ENCODE measurements at regions not wholly inside any gene's neighbourhood (a gene's known extent, or its start where the extent isn't known, plus 50 kb on each side); places are given as distances from the start of the nearest gene placed in this dataset.

DNA sequence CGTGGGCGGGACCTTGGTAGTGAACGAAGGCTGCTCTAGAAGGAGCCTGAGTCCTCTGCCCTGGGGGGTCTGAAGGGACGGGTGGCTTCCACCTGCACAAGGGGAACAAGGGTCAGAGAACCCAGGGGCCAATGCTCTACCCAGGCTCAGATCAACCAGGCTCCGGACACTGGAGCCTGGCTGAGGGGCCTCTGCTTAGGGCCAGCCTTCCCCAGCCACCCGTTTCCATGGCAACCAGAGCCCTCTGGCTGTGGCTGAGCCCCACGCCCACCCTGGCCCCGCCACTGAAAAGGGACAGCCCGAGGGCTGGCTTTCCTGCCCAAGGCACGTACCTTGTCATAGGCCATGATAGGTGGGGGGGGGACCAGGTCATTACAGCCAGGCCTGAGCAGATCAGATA is 724.6 kb downstream of the PTPRU start:
- in situ Hi-C loops (cut with HindIII; ENCODE audit: low sequenced_read_pairs): no loop called here

DNA sequence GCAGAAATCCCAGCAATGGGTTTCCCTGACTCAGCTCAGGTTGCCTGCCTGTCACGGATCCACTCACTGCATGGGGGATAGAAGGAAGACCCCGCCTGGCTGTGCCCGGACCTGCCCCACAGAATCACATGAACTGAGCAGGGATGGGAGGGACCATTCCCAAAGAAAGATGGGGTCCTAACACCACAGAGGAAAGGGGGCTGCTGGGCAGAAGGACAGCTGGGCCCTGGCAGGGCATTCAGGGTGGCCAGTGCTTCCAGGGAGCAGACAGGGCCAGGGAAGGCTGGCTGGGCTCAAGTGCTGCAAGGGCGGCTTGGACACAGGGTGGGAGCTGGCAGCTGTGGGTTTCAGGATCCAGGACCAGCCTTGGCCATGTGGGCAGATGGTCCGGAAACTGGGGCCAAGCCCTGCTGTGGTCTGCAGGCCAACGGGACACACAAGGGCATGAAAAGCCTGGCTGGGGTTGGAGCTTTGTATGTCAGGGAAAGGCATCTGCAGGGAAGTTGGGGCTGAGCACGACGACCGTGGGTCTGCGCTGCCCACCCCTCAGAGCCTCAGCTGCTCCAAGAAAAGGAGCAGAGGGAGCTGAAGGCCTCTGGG is 723.9 kb downstream of the PTPRU start:
- in situ Hi-C loops (cut with HindIII; ENCODE audit: low sequenced_read_pairs): no loop called here

DNA sequence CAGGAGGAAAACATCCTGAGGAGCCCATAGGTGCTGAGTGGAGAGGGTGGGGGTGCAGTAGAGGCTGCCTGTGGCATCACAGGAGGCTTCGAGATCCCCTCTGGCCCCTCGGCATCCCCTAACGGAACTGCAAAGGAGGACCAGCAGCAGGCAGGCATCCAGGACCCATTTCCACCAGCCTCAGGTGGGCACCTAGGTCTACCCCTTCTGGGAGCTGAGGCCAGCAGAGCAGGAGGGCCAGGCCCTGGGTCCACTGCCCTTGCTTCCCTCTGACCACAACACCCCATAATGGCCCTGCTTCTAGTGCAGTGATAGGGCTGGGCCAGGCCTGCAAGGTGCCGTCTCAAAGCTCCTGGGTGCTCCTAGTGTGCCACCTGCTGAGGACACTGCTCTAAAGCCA is 723.0 kb downstream of the PTPRU start:
- in situ Hi-C loops (cut with HindIII; ENCODE audit: low sequenced_read_pairs): no loop called here

DNA sequence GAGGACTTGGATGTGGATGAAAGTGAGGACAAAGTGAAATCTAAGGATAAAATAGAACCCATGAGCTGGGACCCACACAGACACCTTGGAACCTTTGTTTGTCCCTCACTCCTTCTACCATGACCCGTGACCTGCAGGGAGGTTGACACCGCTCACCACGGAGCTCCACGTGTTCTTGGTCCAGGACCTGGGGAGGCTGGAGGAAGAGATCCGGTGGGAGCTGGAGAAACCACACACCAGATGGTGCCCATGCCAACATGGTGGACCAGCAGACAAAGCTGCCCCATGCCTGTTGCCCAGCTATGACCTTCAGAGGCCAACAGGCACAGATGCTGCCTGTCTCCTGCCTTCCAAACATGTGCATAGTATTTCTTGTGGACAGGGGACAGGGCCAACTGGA is 721.9 kb downstream of the PTPRU start:
- in situ Hi-C loops (cut with HindIII; ENCODE audit: low sequenced_read_pairs): no loop called here

DNA sequence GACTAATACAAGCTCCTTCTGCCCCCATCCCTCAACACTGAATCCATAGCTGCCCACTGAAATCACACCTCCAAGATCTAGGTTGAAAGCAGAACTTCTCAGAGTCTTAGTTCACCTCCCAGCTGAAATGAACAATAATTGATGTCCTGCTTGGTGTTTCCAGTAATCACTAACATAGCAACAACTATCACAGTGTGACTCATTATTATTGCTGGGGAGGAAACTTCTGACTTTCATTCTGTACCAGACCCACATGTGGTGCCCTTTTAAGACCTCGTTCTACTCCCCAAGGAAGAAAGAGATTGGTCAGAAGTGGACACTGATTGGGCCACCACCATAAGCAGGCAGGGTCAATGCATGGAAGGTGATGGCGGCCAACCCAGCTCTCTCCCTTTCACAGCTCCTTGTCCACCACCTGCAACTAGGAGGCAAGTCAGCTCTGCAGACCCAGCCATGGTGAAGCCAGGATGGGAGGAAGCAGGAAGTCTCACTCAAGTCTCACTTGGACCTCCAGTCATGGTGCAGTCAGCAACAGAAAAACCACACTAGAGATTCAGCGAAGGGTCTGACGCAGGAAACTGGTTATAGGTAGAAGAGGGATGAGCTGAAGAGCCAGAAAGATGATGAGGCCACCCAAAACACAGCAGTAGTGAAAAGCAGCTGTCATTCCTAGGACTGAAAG is 720.2 kb downstream of the PTPRU start:
- in situ Hi-C loops (cut with HindIII; ENCODE audit: low sequenced_read_pairs): no loop called here

DNA sequence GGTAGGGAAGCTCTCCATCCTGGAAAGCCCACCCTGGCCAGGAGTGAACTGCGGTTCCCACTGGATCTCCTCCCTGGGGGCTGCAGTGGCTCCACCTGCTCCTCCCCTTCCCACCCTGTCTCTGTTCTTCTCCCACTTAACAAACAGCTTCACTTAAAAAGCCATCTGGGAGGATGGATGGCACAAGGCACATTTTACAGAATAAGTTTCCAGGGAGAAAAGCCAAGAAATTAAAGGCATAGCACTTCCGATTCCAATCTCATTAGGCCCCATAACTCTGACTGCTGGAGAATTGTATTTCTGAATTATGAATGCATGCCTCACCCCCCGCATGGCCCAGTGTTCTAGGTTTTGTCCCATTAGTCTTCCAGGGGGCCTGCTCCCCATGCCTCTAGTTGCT is 718.3 kb downstream of the PTPRU start:
- in situ Hi-C loops (cut with HindIII; ENCODE audit: low sequenced_read_pairs): no loop called here

DNA sequence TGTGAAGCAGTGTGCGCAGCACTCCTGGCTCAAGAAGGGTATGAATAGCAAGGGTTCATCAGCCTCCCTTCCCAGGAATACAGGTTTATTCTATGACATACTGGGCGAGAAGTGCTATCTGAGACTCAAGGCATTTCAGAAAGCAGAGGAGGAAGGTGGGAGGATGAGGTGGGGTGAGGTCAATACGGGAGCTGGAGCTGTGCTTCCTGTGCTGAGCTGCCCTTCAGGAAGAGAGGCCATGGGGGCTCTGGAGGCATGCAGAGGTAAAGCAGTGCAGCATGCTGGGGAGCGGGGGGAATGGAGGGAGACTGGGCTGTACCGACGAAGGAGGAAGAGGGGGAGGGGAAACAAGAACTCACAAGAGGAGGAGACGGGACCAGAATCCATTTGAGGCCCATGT is 717.6 kb downstream of the PTPRU start:
- in situ Hi-C loops (cut with HindIII; ENCODE audit: low sequenced_read_pairs): no loop called here

DNA sequence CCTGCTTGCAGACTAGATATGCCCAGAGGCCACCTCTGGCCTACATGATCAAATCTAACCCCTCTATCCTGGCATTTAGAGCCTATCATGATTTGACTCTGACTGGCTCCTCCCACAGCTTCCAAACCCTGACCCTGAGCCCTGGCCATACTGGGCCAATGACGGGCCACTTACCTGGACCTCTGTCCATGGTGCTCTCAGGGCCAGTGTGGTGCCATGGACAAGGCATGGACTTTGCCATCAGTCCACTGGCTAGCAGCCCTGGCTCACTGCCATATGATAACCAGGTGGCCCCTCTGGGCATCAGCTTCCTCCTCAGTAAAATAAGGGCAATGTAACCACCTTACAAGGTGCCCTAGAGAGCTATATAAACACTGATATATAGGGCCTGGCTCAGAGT is 713.4 kb downstream of the PTPRU start:
- in situ Hi-C loops (cut with HindIII; ENCODE audit: low sequenced_read_pairs): no loop called here

DNA sequence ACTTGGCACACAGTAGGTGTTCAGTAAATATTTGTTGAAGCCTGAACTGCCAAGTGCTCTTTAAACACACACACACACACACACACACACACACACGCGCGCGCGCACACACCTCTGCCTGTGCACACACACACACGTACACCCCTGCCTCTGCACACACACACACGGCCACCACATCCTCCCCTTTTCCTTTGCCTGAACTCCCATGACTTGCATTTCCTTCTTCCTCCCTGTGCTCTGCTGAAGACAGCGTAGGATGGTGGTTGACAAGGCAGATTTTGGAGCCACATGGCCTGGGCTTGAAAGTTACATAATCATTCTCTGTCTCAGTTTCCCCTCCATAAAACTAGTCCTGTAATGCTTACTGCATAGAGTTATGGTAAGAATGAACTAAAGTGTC is 712.3 kb downstream of the PTPRU start:
- in situ Hi-C loops (cut with HindIII; ENCODE audit: low sequenced_read_pairs): no loop called here

DNA sequence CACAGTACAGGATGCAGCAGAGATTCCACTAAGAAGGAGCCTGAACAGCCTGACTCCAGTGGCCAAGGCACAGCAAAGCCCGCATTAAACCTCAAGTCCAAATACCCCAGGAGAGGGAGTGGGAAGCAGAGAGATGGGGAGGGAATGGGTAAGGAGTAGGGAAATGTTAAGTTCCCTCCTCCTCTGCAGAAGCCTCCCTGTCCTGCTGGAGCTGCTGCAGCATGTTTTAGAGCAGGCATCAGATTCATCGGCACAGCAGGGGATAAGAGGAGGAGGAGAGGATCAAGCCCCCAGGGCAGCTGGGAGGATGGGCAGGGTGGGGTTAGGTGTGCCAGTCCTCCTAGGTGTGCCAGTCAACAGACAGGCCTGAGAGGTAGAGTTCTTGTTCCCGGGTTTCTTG is 709.7 kb downstream of the PTPRU start:
- in situ Hi-C loops (cut with HindIII; ENCODE audit: low sequenced_read_pairs): no loop called here

DNA sequence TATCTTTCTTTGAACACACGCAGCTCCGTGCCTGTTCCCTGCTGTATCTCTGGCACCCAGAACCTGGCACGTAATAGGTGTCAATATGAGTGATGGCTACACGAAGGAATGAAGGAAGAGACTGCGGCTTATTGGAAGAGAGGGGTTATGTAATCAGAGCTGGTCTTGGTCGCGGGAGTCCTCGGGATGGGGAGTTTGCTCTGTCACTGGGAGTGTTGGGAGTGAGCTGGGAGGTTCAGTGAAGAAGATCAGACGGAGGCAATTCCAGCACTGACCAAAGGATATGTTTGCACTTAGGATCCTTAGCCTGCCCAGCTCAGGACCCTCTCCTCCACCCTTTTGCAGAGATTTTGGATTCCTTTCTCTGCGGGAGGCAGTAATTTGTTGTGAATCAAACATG is 709.1 kb downstream of the PTPRU start:
- in situ Hi-C loops (cut with HindIII; ENCODE audit: low sequenced_read_pairs): no loop called here

DNA sequence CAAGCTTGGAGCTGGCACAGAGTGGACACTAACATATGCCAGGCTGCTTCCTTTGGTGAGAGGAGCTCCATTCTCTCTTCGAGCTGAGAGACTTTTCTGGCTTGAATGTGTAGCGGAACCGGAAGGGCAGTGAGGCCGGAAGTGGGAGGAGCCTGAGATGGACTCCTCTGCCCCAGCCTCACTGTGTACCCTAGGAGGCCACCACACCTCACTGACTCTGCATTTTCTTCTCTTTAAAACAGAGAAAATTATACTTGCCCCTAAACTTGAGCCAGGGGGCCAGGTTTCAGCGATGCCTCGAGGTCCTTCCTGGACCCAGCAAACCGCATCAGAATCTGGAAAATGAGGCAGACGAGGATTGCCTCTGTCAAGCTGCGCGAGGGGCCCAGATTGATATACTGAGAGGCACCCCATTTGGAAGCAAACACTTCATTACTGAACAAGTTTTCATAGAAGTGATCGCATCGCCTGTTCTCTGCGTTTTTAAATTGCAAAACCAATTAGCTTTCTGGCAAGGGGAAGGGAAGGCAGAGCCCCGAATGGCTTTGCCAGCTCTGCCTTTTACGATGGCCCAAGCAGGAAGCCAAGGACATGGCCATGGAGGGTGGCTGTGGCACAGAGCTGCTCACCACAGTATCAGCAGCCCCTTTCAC is 708.1 kb downstream of the PTPRU start:
- in situ Hi-C loops (cut with HindIII; ENCODE audit: low sequenced_read_pairs): no loop called here

DNA sequence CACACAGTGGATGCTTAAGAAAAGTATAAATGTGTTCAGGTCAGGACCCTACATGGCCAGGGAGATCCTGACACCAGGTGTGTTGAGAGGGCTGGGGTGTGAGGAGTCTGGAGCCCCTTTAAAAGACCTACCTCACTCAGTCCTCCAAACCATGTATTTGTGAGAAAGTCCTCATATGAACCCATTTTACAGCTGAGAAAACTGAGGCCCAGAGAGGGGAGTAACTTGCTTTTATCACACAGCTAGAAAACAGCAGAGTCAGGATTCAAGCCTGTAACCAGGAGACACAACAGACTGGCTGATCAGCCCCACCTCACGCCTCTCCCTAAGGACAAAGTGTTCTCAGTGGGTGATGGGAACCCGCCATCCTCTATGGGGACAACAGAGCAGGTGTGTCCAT is 706.7 kb downstream of the PTPRU start:
- in situ Hi-C loops (cut with HindIII; ENCODE audit: low sequenced_read_pairs): no loop called here

DNA sequence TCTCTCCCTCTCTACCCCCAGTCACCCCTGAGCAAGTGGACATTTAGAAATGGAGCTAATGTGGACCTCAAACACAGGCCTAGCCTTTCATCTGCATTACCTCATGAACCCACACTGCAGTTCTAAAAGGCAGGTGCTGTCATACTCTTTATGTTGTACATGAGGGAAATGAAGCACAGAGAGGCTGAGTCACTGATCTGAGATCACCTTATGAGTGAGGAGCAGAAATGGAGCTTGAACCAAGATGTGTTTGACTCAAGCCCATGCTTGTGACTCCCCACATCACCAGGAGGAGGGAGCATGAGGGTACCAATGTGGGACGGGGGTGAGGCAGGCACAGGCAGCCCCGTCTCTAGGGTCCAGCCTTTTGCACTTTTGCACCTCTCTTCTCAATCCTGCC is 702.8 kb downstream of the PTPRU start:
- in situ Hi-C loops (cut with HindIII; ENCODE audit: low sequenced_read_pairs): no loop called here

DNA sequence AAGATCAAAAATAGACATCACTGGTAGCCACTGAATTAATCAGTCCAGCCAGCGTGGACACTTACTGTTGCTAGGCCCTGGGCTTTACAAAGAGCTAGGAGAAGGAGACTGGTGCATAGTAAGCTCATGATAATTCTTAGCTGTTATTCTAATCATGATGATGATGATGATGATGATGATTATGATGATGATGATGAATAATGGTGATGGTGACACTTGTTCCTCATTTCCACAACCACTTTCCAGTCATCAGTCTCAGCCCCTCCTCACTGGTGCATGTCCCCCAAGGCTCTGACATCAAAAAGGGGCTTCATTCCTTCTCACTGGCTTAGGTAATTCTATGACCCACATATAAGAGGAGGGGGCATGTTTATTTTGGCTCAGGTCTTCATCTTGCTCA is 701.0 kb downstream of the PTPRU start:
- in situ Hi-C loops (cut with HindIII; ENCODE audit: low sequenced_read_pairs): no loop called here

DNA sequence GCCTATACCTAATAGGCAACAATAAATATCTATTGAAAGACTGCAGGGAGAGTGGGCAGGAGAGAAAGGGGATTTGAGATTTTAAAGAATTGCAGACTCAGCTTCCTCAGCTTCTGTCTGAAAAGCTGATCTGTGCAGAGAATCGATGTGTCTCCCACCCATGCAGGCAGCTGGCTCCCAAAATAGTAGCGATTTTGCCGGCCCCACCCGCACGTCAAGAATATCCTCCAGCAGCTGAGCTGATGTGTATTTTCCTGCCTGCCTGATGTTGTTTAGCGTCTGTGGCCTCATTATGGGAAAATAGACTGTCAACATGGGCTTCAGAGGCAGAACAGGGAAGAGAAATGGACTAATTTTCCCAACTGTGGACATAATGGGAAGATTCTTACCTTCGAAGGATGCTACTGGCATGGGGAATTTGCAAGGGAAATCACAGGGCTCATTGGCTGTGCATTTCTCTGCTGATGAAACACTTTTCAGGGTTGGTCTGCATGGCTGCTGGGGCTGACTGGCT is 699.8 kb downstream of the PTPRU start:
- in situ Hi-C loops (cut with HindIII; ENCODE audit: low sequenced_read_pairs): no loop called here

DNA sequence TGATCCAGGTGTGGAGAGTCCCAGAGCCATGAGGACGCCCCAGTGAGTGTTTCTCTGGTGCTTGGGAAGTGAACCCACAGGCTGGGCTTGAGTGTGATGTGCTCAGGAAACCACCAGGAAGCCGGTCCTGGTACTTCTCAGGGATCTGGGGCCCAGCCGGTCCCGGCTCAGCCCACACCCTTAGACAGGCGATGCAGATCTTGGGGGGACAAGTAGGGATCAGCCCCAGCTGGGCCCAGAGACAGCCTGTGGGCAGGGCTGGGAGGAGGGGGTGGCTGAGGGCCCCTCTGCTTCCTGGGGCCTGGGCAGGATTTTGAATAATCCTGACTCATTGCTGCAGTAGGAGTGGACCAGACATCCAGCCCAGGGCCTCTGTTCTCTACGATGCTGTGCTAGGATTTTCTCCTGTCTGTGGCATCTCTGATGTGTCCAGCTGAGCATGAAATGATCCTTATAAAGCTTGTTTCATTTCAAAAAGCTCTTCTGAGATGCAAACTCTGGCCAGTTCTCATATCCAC is 698.0 kb downstream of the PTPRU start:
- in situ Hi-C loops (cut with HindIII; ENCODE audit: low sequenced_read_pairs): no loop called here

DNA sequence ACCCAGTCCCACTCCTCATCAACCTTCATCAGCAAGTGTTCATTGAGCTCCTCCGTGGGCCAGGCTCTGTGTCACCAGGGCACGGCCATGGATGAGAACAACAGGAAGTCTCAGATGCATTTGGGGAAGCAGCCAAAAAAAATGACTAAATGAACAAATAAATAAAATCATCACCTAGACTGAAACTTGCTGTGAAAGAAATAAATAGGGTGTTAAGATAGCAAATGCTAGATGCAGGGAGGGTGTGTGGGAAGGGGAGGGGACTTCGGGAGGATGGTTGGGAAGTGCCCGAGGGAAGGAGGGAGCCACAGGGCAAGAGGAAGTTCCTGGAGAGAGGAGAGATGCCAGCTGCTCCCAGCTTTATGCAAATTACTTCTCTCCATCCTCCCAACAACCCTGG is 696.7 kb downstream of the PTPRU start:
- in situ Hi-C loops (cut with HindIII; ENCODE audit: low sequenced_read_pairs): no loop called here

DNA sequence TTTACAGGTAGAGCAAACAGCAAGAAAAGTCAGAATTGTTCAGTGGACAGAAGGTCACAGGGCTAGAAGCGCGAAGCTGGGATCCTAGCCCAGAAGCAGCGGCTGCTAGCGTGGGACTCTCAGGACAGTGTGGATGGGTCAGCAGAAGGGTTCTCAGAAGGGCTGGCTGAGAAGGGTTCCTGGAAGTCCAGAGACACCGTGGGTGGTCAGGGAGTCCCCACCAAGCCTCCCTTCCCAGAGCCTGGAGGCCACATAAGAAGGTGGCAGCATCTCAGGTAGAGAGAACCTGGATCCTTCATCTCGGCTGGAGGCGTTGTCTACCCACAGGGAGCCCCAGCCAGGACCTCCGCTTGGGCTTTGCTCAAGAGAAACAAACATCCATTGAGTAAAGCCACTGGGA is 696.3 kb downstream of the PTPRU start:
- in situ Hi-C loops (cut with HindIII; ENCODE audit: low sequenced_read_pairs): no loop called here

DNA sequence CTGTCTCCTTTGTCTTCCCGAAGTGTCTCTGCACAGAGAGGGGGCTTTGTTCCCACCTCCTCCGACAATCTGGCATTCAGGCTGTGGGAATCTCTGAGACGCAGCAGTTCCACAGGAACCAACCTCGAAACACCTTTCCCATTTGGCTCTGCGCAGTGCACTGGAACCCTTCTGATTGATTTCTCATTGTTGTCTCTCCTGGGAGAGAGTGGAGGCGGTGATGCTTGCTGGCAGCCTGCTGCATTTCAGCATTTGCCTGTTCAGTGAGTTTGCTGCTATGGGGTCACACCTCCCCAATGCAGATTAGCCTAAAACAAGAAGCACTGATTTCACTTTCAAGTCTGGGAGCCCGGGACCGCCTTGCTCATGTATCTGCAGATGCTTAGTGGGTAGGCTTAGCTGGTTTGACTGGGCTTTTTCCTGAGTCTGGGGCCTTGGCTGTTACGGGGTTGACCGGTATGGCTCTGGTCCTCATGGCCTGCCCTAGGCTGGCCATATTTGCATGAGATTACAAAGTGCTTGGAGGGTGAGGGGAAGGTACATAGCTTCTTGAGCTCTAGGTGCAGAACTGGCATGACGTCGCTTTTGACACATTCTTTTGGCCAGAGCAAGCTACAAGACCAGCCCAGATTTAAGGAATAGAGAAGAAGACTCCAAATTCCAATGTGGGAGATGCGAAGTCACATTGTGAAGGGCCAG is 695.3 kb downstream of the PTPRU start:
- in situ Hi-C loops (cut with HindIII; ENCODE audit: low sequenced_read_pairs): no loop called here

DNA sequence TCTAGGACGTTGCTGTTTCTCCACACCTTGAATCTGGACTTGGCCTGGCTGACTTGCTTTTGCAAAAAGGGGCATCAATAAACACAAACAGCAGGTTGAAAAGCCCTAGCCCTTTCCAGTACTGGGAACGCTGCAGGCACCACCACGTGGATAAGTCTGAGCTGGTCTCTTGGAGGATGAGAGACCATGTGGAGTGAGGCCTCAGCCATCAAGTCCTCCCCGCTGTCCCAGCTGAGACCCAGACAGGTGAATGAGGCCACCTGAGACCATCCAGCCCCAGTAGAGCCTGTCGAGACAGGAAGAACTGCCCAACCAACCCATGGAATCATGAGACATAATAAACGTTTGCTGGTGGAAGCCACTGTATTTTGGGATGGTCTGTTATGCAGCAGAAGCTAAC is 688.7 kb downstream of the PTPRU start:
- in situ Hi-C loops (cut with HindIII; ENCODE audit: low sequenced_read_pairs): no loop called here

DNA sequence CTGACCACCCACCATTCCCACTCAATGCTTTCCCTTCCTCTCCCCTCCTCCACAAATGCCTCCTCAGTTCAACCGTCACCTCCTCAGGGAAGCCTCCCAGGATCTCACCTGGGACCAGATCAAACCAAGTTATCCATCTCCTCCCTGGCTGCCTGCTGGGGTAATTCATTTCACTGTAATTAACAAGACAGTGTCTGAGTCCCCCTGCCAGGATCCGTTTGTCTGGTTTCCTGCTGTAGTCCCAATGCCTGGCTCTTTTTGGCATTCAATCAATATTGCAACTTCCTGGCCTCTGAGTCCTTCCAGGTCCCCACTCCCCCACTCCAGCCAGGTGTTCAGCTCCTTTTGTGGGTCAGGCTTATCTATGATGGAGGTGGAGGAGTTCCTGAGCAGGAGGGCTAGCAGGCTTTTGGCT is 687.7 kb downstream of the PTPRU start:
- in situ Hi-C loops (cut with HindIII; ENCODE audit: low sequenced_read_pairs): no loop called here
